ENCODE measurements at regions not wholly inside any gene's neighbourhood (a gene's known extent, or its start where the extent isn't known, plus 50 kb on each side); places are given as distances from the start of the nearest gene placed in this dataset.

GRCh38 chrX:88937616-88938015, 190.6 kb downstream of the CPXCR1 start (continued):
- TF ChIP-seq CERS6 (CRISPR knock-in tag; IDR thresholded peaks at IDR 0.05) (no peak), ZNF644 (CRISPR knock-in tag; IDR thresholded peaks at IDR 0.05; ENCODE audit: low read depth) (no peak), AHR (CRISPR knock-in tag; IDR thresholded peaks at IDR 0.05) (no peak), ZNF160 (CRISPR knock-in tag; IDR thresholded peaks at IDR 0.05) (no peak), NPAS2 (CRISPR knock-in tag; IDR thresholded peaks at IDR 0.05; ENCODE audit: borderline replicate concordance) (no peak), BCL6 (CRISPR knock-in tag; IDR thresholded peaks at IDR 0.05) (no peak)

- in situ Hi-C loops (cut with HindIII; ENCODE audit: extremely low pct_ligation_motif_present, low pct_unique_long_range_greater_than_20kb) (no loop called here), intact Hi-C loops (cut with micrococcal nuclease; ENCODE audit: unreplicated experiment) (no loop called here)
- Histone ChIP-seq H3K9me3 (ENCODE audit: low read length) (no peaks in the 10 kb centered on the region), H3K27ac (ENCODE audit: extremely low read length, insufficient read depth, low read length) (no peak overlapping the region), H2AFZ (ENCODE audit: low read length) (no peak overlapping the region), H3K4me1 (ENCODE audit: insufficient read depth, low read length) (no peaks in the 10 kb centered on the region), H3K36me3 (replicated peaks in 1 of 2; ENCODE audit: control insufficient read depth in 1 of 2, insufficient read depth in 2 of 2, low read length in 2 of 2) (no peaks in the 10 kb centered on the region), H3K4me2 (ENCODE audit: low read depth, low read length) (no peak overlapping the region), H3K4me3 (replicated peaks in 1 of 3; ENCODE audit: insufficient read depth in 1 of 3, low read depth in 2 of 3, low read length in 3 of 3) (no peak overlapping the region), H3K79me2 (ENCODE audit: insufficient read depth, low read length) (no peaks in the 10 kb centered on the region), H4K20me1 (ENCODE audit: insufficient read depth, low read length) (no peaks in the 10 kb centered on the region), H3K27me3 (ENCODE audit: control insufficient read depth in 1 of 2, insufficient read depth in 2 of 2, low read length in 2 of 2) (no peaks in the 10 kb centered on the region), H3K9ac (ENCODE audit: insufficient read depth, low read depth, low read length) (no peak overlapping the region)
- no peak for FAIRE-seq
- DNase-seq (ENCODE audit: low spot score), result no peak
- TF ChIP-seq ZNF230 (CRISPR knock-in tag; IDR thresholded peaks at IDR 0.05) (no peak), DBP (CRISPR knock-in tag; IDR thresholded peaks at IDR 0.05; ENCODE audit: not compliant biosample characterization) (no peak), ZNF558 (CRISPR knock-in tag; IDR thresholded peaks at IDR 0.05; ENCODE audit: borderline replicate concordance) (no peak), ELF1 (CRISPR knock-in tag; IDR thresholded peaks at IDR 0.05) (no peak), SIN3B (IDR thresholded peaks at IDR 0.05; ENCODE audit: low read length) (no peak), ZBTB44 (CRISPR knock-in tag; IDR thresholded peaks at IDR 0.05) (no peak), TEAD2 (CRISPR knock-in tag; IDR thresholded peaks at IDR 0.05) (no peak), FOXC1 (CRISPR knock-in tag; IDR thresholded peaks at IDR 0.05; ENCODE audit: borderline replicate concordance) (no peak), ZNF33A (CRISPR knock-in tag; IDR thresholded peaks at IDR 0.05; ENCODE audit: borderline replicate concordance) (no peak), ZBTB20 (CRISPR knock-in tag; IDR thresholded peaks at IDR 0.05; ENCODE audit: borderline replicate concordance, low read depth) (no peak), ZSCAN30 (CRISPR knock-in tag; IDR thresholded peaks at IDR 0.05) (no peak), MXD4 (CRISPR knock-in tag; IDR thresholded peaks at IDR 0.05) (no peak)
- ATAC-seq, result no peak
- ChIA-PET POLR2A (no interaction called here), CTCF (ENCODE audit: low intra/inter-chr PET ratio, low total read pairs) (no interaction called here)
- no TSS peak for BruUV-seq (replicated peaks)
- 46% methylated on average over 5 of the region's 5 CpGs for WGBS (ENCODE audit: low lambda C conversion rate)
Measured at GRCh38 chrX:88940904-88941303, 193.9 kb downstream of the CPXCR1 start.

All from HepG2 (cell line).